ENCODE measurements at regions not wholly inside any gene's neighbourhood (a gene's known extent, or its start where the extent isn't known, plus 50 kb on each side); places are given as distances from the start of the nearest gene placed in this dataset.
A peak's percentile ranks its signal among the peaks of the same experiment; 100 is the strongest.

DNA sequence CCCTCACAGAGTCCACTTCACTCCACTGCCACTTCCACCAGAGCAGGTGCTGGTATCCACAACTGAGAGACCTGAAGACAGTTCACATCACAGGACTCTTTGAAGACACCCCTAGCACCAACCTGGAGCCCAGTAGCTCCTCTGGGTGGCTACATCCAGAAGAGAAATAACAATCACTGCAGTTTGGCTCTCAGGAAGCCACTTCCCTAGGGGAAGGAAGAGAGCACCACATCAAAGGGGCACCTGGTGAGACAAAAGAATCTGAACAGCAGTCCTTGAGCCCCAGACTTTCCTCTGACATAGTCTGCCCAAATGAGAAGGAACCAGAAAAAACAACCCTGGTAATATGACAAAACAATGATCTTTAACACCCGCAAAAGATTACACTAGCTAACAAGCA lies 113.2 kb downstream of the TENT5C start:
- Histone ChIP-seq H3K27ac (ENCODE audit: low read length) (no peak overlapping the region), H3K4me3 (ENCODE audit: low read length) (no peak overlapping the region), H3K9me3 (ENCODE audit: control insufficient read depth, insufficient read depth, low read length) (peaks cover 4% of the 10 kb centered on the region), H3K4me1 (ENCODE audit: control insufficient read depth, insufficient read depth, low read length) (peaks cover 3% of the 10 kb centered on the region), H3K27me3 (ENCODE audit: control insufficient read depth, insufficient read depth, low read length) (no peaks in the 10 kb centered on the region), H3K36me3 (ENCODE audit: control insufficient read depth, insufficient read depth, low read length) (no peaks in the 10 kb centered on the region)
- intact Hi-C loops (cut with micrococcal nuclease) = no loop called here
- peaks cover 24 to 53% of the 10 kb centered on the region in 2 donors for H3K27me3 Mint-ChIP-seq (ENCODE audit: low read depth in 2 of 2)
- 67% methylated on average over 1 of the region's 1 CpG for WGBS (ENCODE audit: insufficient coverage)
- H3K36me3 Mint-ChIP-seq = peaks cover 16% of the 10 kb centered on the region
- H3K9me3 Mint-ChIP-seq = peaks cover 3 to 4% of the 10 kb centered on the region in 2 donors
- ATAC-seq = no peak
- H3K27ac Mint-ChIP-seq = no peak overlapping the region
- no peak overlapping the region for H3K4me3 Mint-ChIP-seq
- H3K4me1 Mint-ChIP-seq = no peaks in the 10 kb centered on the region
- TF ChIP-seq, protein P1, sequence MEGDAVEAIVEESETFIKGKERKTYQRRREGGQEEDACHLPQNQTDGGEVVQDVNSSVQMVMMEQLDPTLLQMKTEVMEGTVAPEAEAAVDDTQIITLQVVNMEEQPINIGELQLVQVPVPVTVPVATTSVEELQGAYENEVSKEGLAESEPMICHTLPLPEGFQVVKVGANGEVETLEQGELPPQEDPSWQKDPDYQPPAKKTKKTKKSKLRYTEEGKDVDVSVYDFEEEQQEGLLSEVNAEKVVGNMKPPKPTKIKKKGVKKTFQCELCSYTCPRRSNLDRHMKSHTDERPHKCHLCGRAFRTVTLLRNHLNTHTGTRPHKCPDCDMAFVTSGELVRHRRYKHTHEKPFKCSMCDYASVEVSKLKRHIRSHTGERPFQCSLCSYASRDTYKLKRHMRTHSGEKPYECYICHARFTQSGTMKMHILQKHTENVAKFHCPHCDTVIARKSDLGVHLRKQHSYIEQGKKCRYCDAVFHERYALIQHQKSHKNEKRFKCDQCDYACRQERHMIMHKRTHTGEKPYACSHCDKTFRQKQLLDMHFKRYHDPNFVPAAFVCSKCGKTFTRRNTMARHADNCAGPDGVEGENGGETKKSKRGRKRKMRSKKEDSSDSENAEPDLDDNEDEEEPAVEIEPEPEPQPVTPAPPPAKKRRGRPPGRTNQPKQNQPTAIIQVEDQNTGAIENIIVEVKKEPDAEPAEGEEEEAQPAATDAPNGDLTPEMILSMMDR (IDR thresholded peaks at IDR 0.05) = no peak
- DNase-seq = peak in 1 of 2 donors; percentile 22

DNA sequence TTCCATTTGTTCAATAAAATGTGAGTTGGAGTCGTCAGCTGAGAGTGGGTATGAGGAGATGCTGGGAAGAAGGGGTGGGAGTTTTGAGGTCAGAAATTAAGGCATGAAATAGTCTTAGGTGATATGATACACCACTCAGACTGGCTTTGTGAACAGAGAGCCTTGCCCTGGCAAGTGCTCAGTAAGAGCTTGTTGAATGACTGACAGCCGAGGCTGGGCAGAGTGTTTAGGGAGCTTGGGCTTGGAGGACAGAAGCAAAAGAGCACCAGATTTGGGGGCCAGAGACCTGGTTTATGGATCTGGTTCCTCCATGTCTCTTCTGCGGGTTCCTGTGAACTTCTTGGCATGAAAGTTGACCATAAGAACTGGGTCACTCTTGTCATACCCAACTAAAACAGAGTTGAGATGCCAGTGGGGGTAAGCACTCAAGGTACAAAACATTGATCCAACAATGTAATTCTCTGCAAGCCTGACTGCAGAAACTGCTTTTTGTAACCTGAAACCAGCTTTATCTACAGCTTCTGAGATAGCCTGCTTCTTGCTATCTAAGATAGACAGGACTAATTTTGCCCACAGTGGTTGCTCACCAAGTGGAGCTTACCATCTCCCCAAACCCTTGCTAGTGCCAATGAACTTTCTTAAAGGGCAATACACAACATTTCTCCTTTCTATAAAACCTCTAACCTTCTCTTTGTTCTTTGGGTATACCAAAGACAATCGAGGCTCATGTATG lies 126.4 kb downstream of the TENT5C start:
- H3K36me3 Mint-ChIP-seq = no peaks in the 10 kb centered on the region
- ATAC-seq = no peak
- intact Hi-C loops (cut with micrococcal nuclease) = no loop called here
- Histone ChIP-seq H3K9me3 (ENCODE audit: control insufficient read depth, insufficient read depth, low read length) (no peaks in the 10 kb centered on the region), H3K4me1 (ENCODE audit: control insufficient read depth, insufficient read depth, low read length) (peaks cover 4% of the 10 kb centered on the region), H3K4me3 (ENCODE audit: low read length) (no peak overlapping the region), H3K27ac (ENCODE audit: low read length) (no peak overlapping the region), H3K36me3 (ENCODE audit: control insufficient read depth, insufficient read depth, low read length) (no peaks in the 10 kb centered on the region), H3K27me3 (ENCODE audit: control insufficient read depth, insufficient read depth, low read length) (no peaks in the 10 kb centered on the region)
- peaks cover 11 to 17% of the 10 kb centered on the region in 2 donors for H3K27me3 Mint-ChIP-seq (ENCODE audit: low read depth in 2 of 2)
- peaks cover 0 to 6% of the 10 kb centered on the region in 2 donors for H3K9me3 Mint-ChIP-seq
- TF ChIP-seq, protein P1 (IDR thresholded peaks at IDR 0.05) = no peak
- H3K27ac Mint-ChIP-seq = no peak overlapping the region
- 95% methylated on average over 4 of the region's 4 CpGs for WGBS (ENCODE audit: insufficient coverage)
- no peak for DNase-seq
- no peak overlapping the region for H3K4me3 Mint-ChIP-seq
- peaks cover 14% of the 10 kb centered on the region in 2 donors for H3K4me1 Mint-ChIP-seq

DNA sequence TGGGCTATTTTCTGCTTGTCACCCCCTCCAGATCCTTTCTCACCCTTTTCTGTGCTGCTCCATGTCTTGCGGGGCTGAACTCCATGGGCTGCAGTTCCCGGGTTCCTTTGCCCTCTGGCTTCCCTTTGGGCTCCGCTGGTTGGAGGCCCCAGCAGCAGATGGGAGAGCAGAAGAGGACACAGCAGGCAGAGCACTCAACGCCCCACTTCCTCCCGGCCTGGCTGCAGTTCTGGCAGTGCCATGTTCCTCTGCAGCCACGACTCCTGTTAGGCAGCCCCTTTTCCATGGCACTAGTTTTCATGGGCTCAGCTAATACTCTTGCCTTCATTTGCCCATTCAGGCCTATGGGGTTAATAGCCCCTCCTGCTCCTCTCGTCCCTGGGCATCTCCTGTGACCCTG lies 127.1 kb downstream of the TENT5C start:
- WGBS (ENCODE audit: insufficient coverage) = 89% methylated on average over 7 of the region's 7 CpGs
- Histone ChIP-seq H3K27me3 (ENCODE audit: control insufficient read depth, insufficient read depth, low read length) (no peaks in the 10 kb centered on the region), H3K4me1 (ENCODE audit: control insufficient read depth, insufficient read depth, low read length) (peaks cover 4% of the 10 kb centered on the region), H3K4me3 (ENCODE audit: low read length) (no peak overlapping the region), H3K36me3 (ENCODE audit: control insufficient read depth, insufficient read depth, low read length) (no peaks in the 10 kb centered on the region), H3K27ac (ENCODE audit: low read length) (no peak overlapping the region), H3K9me3 (ENCODE audit: control insufficient read depth, insufficient read depth, low read length) (no peaks in the 10 kb centered on the region)
- Mint-ChIP-seq H3K27ac (no peak overlapping the region), H3K4me1 (peaks cover 14% of the 10 kb centered on the region in 2 donors), H3K27me3 (ENCODE audit: low read depth in 2 of 2) (peaks cover 4 to 17% of the 10 kb centered on the region in 2 donors), H3K36me3 (no peaks in the 10 kb centered on the region), H3K4me3 (no peak overlapping the region), H3K9me3 (no peaks in the 10 kb centered on the region)
- no peak for ATAC-seq
- intact Hi-C loops (cut with micrococcal nuclease) = no loop called here
- TF ChIP-seq, protein P1 (IDR thresholded peaks at IDR 0.05) = no peak
- DNase-seq = no peak

DNA sequence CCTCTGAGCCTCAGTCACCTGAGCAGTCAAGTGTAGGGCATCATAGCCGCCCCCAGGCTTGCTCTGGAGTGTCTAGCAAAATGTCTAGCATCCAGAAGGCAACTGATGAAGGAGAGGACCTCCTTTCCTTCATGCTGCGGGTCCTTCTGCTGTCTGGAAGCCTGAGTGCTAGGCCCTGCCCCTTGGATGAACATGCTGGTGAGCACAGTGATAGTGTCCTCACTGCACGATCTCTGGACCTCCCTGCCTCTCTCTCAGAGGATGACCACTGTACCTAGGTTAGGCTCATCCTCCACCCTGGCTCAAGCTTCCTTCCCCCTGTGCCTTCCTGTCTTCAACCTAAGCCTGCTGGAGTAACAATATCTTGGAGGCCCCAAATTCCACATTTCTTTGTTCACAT lies 128.6 kb downstream of the TENT5C start:
- Mint-ChIP-seq H3K36me3 (no peaks in the 10 kb centered on the region), H3K4me3 (no peak overlapping the region), H3K27me3 (ENCODE audit: low read depth in 2 of 2) (peaks cover 2% of the 10 kb centered on the region in 2 donors), H3K9me3 (no peaks in the 10 kb centered on the region), H3K27ac (peak overlapping the region; percentile 87 to 94), H3K4me1 (peaks cover 14% of the 10 kb centered on the region in 2 donors)
- no peak for ATAC-seq
- TF ChIP-seq, protein P1 (IDR thresholded peaks at IDR 0.05) = no peak
- Histone ChIP-seq H3K4me3 (ENCODE audit: low read length) (no peak overlapping the region), H3K27ac (ENCODE audit: low read length) (no peak overlapping the region), H3K27me3 (ENCODE audit: control insufficient read depth, insufficient read depth, low read length) (no peaks in the 10 kb centered on the region), H3K36me3 (ENCODE audit: control insufficient read depth, insufficient read depth, low read length) (no peaks in the 10 kb centered on the region), H3K4me1 (ENCODE audit: control insufficient read depth, insufficient read depth, low read length) (peaks cover 4% of the 10 kb centered on the region), H3K9me3 (ENCODE audit: control insufficient read depth, insufficient read depth, low read length) (no peaks in the 10 kb centered on the region)
- DNase-seq = no peak
- intact Hi-C loops (cut with micrococcal nuclease) = no loop called here
- WGBS (ENCODE audit: insufficient coverage) = 80% methylated on average over 3 of the region's 3 CpGs
